GM06990 (cell line): ENCODE measurements at regions not wholly inside any gene's neighbourhood (a gene's known extent, or its start where the extent isn't known, plus 50 kb on each side); places are given as distances from the start of the nearest gene placed in this dataset.
"Not testable (repeated sequence)": the region's sequence is repeated elsewhere in the genome, so short reads cannot be mapped to it uniquely, and the experiment has no call there.

Experiments used
- DNase-seq: peaks from one replicate; pipeline ENCODE4 v3.0.0-alpha.2; 2011; ENCODE audit not compliant: insufficient read length; ENCODE audit errors: extremely low read depth
- H3K27me3 ChIP-seq: replicated peaks from 2 replicates; pipeline ENCODE4 v1.6.0; 2011; ENCODE audit warnings: low read length; ENCODE audit not compliant: control insufficient read depth, insufficient read depth
- H3K36me3 ChIP-seq: 2 replicates; pipeline ENCODE4 v1.5.1; 2011; ENCODE audit warnings: low read length; ENCODE audit not compliant: control insufficient read depth, insufficient read depth
- H3K4me3 ChIP-seq: replicated peaks from 2 replicates; pipeline ENCODE4 v1.5.1; 2011; ENCODE audit warnings: low read depth, mild to moderate bottlenecking, control low read depth, low read length
- CTCF ChIP-seq: IDR thresholded peaks from 2 replicates; pipeline ENCODE4 v1.5.1; 2011; ENCODE audit warnings: low read length, control low read depth, mild to moderate bottlenecking, inconsistent platforms; ENCODE audit not compliant: insufficient read depth, poor library complexity, severe bottlenecking

GRCh38 chr13:19123502-19123901 lies 58.1 kb downstream of the TUBA3C start:
- Histone ChIP-seq H3K36me3 (no peaks in the 10 kb centered on the region), H3K27me3 (no peaks in the 10 kb centered on the region), H3K4me3 (no peak overlapping the region)
- DNase-seq = no peak
- no peak for TF ChIP-seq CTCF

GRCh38 chr13:19117913-19118739 lies 63.5 kb downstream of the TUBA3C start:
- no peaks in the 10 kb centered on the region for H3K27me3 ChIP-seq
- no peak for DNase-seq
- H3K4me3 ChIP-seq = no peak overlapping the region
- no peaks in the 10 kb centered on the region for H3K36me3 ChIP-seq
- no peak for TF ChIP-seq CTCF

- H3K36me3 ChIP-seq, DNase-seq, H3K4me3 ChIP-seq, H3K27me3 ChIP-seq: not testable (repeated sequence)
Measured at GRCh38 chr13:19109225-19109624, 72.4 kb downstream of the TUBA3C start.

GRCh38 chr13:19103140-19103539 lies 78.5 kb downstream of the TUBA3C start:
- no peak overlapping the region for H3K4me3 ChIP-seq
- no peak for DNase-seq
- no peaks in the 10 kb centered on the region for H3K27me3 ChIP-seq
- TF ChIP-seq CTCF = no peak
- no peaks in the 10 kb centered on the region for H3K36me3 ChIP-seq

GRCh38 chr13:19093369-19093768 lies 88.3 kb downstream of the TUBA3C start:
- Histone ChIP-seq H3K4me3 (no peak overlapping the region), H3K36me3 (no peaks in the 10 kb centered on the region), H3K27me3 (no peaks in the 10 kb centered on the region)
- no peak for TF ChIP-seq CTCF
- DNase-seq = no peak

GRCh38 chr13:19090495-19090894 lies 91.1 kb downstream of the TUBA3C start:
- no peak for DNase-seq
- Histone ChIP-seq H3K4me3 (no peak overlapping the region), H3K36me3 (no peaks in the 10 kb centered on the region), H3K27me3 (no peaks in the 10 kb centered on the region)
- TF ChIP-seq CTCF = no peak
